ENCODE measurements at regions not wholly inside any gene's neighbourhood (a gene's known extent, or its start where the extent isn't known, plus 50 kb on each side); places are given as distances from the start of the nearest gene placed in this dataset.

DNA sequence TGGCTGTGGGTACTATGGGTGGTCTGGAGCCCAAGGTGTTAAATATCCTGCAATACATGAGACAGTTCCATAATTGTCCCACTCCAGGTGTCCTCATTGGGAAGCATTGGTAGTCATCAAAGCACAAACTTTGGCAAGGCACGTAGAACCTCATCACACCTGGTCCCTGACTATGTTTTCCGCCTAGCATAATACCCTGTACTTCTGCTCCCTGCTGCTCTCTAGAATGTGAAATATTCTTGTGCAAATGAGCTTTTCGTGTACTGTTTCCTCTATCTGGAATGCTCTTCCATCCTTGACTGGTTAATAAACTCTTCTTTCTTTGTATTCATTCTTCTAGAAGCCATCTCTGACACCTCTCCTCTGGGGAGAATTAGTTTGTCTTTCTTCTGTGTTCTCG lies 103.2 kb downstream of the EBLN2 start:
- TF ChIP-seq TAF1 (IDR thresholded peaks at IDR 0.05; ENCODE audit: low read depth, low read length): no peak
- no peak for TF ChIP-seq JUND (IDR thresholded peaks at IDR 0.05; ENCODE audit: low read length)
- no peak for TF ChIP-seq SIRT6 (IDR thresholded peaks at IDR 0.05; ENCODE audit: low read length)
- TF ChIP-seq EP300 (IDR thresholded peaks at IDR 0.05; ENCODE audit: borderline replicate concordance in 1 of 2, low read depth in 2 of 2, low read length in 2 of 2): no peak
- no peak for TF ChIP-seq SP1 (IDR thresholded peaks at IDR 0.05; ENCODE audit: low read depth, low read length)
- no peak for TF ChIP-seq POLR2A (IDR thresholded peaks at IDR 0.05; ENCODE audit: control extremely low read depth in 1 of 2, low read depth in 2 of 2, low read length in 2 of 2)
- TF ChIP-seq ASH2L (IDR thresholded peaks at IDR 0.05; ENCODE audit: low read length): no peak
- no peak for TF ChIP-seq EZH2 (IDR thresholded peaks at IDR 0.05; ENCODE audit: low read depth, low read length, severe bottlenecking)
- TF ChIP-seq, protein P1, sequence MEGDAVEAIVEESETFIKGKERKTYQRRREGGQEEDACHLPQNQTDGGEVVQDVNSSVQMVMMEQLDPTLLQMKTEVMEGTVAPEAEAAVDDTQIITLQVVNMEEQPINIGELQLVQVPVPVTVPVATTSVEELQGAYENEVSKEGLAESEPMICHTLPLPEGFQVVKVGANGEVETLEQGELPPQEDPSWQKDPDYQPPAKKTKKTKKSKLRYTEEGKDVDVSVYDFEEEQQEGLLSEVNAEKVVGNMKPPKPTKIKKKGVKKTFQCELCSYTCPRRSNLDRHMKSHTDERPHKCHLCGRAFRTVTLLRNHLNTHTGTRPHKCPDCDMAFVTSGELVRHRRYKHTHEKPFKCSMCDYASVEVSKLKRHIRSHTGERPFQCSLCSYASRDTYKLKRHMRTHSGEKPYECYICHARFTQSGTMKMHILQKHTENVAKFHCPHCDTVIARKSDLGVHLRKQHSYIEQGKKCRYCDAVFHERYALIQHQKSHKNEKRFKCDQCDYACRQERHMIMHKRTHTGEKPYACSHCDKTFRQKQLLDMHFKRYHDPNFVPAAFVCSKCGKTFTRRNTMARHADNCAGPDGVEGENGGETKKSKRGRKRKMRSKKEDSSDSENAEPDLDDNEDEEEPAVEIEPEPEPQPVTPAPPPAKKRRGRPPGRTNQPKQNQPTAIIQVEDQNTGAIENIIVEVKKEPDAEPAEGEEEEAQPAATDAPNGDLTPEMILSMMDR (IDR thresholded peaks at IDR 0.05; ENCODE audit: control extremely low read depth in 1 of 3, insufficient read depth in 1 of 3, low read depth in 1 of 3, low read length in 3 of 3): no peak
- TF ChIP-seq SIN3A (conservative IDR thresholded peaks at IDR 0.05 in 1 of 2, IDR thresholded peaks at IDR 0.05 in 1 of 2; ENCODE audit: low read depth in 1 of 2, low read length in 2 of 2): no peak
- TF ChIP-seq, protein P2, sequence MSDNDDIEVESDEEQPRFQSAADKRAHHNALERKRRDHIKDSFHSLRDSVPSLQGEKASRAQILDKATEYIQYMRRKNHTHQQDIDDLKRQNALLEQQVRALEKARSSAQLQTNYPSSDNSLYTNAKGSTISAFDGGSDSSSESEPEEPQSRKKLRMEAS (IDR thresholded peaks at IDR 0.05): no peak
